HG03432 (cell line): ENCODE measurements at regions not wholly inside any gene's neighbourhood (a gene's known extent, or its start where the extent isn't known, plus 50 kb on each side); places are given as distances from the start of the nearest gene placed in this dataset.

Experiments
- ATAC-seq: cut with Tn5 transposase; IDR thresholded peaks from one replicate; pipeline ENCODE4 v1.9.1; 2021; ENCODE audit warnings: mild to moderate bottlenecking, moderate library complexity; ENCODE audit not compliant: unreplicated experiment

DNA sequence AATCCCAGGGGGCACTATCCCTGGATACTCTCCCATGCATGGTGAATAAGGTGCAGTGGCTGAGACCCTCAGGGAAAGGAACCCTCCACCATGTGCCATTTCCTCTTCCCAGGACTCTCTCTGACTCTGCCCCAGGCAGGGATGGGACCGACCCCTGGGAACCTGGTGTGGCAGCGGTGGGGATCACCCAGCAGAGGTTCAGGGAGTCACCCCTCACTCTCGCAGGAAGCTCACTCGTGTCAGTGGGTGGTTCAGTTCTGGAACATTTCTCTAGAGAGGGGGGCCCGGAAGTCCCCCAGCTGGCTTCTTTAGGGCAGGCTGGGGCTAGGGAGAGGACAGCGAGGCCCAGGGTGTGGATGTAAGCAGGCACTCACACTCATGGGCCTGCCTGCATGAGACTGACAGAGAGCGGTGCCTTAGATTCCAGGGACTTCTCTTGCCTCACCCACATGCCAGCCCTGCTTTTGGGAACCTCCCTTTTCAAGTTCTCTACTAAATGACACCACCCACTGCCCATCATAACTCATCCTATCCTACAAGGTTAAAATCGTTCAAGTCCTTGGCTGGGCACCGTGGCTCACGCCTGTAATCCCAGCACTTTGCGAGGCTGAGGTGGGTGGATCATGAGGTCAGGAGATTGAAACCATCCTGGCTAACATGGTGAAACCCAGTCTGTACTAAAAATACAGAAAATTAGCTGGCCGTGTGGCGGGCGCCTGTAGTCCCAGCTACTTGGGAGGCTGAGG is 109.7 kb upstream of the SDK2 start:
- no peak for ATAC-seq

GRCh38 chr17:73754886-73755400 is 110.7 kb upstream of the SDK2 start:
- no peak for ATAC-seq

- no peak for ATAC-seq
Observed at GRCh38 chr17:73757420-73757819, 113.2 kb upstream of the SDK2 start.

DNA sequence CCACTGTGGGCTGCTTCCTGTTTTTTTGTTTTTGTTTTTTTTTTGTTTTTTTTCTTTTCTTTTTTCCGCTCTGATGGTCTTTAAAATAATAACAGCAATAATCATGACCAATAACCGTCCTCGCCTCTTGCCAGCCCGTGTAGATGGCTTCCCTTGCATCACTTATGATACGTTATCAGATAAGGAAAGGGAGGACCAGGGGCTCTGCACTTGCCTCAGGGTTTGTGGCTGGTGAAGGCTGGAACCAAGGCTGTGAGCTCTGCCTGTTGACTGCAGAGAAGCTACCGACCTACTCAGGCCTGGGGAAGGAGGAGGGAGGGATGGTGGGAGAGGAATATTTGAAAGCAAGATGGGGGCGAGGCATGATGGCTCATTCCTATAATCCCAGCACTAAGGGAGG is 114.0 kb upstream of the SDK2 start:
- ATAC-seq = no peak

GRCh38 chr17:73759324-73759723 is 115.1 kb upstream of the SDK2 start:
- no peak for ATAC-seq

- ATAC-seq = no peak
Observed at GRCh38 chr17:73759734-73760438, 115.6 kb upstream of the SDK2 start.

- ATAC-seq = no peak
Observed at GRCh38 chr17:73760439-73760758, 116.2 kb upstream of the SDK2 start.

- ATAC-seq = no peak
Observed at GRCh38 chr17:73765824-73766563, 121.7 kb upstream of the SDK2 start.

GRCh38 chr17:73767696-73768095 is 123.5 kb upstream of the SDK2 start:
- no peak for ATAC-seq

DNA sequence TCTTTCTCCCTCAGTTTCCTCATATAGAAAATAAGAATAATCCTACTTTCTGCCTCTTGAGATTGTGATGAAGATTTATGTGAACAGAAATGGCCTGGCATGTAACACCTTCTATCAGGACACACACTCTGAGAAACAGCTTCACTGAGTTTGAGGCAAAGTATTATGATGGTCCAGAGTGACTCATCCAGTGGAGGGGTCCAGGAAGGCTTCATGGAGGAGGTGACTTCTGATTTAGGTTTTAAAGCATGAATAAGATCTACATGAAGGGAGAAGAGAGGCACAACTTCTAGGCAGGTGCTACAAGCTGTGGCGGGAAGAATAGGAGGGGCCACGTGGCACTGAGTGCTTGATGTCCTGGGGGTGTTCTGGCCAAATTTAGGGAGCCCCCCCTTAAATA is 124.4 kb upstream of the SDK2 start:
- no peak for ATAC-seq

DNA sequence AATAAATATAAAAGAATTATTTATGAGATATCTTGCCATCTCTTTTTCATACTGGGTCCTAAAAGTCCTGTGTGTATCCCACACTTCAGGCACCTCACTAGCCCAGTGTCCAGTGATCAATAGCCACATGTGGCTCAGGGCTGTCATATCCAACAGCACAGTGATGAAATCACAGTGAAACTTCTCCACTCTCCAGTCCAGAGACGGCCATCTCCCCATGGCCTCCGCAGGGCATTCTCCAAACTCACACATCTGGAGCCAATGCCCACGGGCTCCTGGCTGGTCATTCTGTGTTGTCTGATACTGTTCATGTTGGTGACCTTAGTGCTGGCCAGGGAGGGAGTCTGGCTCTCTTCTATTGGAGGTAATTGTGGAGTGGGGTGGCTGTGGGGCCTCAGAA is 125.2 kb upstream of the SDK2 start:
- no peak for ATAC-seq

DNA sequence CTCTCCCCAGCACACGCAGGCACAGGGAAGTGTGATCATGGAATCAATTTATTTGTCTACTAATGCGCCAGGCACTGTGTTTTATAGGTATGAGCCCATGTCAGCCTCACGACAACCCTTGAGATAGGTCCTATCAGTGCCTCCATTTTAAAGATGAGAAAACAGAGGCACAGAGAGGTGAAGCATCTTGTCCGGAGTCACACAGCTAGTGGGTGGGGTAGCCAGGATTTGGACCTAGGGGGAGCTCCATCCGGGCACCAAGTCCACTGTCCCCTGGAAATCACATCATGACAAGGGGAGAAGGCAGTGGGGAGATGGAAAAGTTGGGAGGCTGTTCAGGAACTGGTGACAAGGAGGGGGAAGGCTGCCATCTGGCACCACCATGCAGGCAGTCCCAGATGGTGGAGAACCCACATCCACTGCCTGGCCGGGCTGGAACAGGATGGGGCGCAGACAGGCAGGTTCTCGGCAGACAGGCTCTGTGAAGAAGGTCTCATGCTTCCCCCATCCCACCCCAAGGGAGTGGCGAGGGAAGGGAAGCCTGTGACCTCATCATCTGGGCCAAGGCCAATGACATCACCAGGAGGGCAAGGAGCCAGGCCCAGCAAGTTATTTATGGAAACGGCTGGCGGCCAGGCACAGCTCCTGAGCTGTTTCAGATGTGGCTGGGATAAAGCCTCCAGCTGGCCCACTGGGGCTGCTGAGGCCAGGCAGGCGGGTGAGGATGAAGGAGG is 126.0 kb upstream of the SDK2 start:
- ATAC-seq = no peak

DNA sequence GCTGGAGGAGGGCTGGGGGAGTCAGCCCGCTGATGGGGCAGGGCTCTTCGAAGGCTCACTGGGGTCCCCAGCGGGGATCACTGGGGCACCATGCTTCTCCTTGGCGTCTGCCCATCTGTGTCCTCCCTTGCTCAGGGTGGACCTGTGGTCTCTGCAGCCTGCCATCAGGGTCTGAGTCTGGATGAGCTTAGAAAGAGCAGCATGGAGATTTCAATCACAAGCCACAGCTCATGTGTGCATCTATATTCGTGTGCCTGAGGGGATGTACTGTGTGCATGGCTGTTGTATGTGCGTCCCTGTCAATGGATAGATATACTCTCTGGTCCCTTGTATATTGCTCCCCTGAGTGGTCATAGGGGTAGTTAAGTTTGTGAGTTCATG is 126.6 kb upstream of the SDK2 start:
- ATAC-seq = no peak

DNA sequence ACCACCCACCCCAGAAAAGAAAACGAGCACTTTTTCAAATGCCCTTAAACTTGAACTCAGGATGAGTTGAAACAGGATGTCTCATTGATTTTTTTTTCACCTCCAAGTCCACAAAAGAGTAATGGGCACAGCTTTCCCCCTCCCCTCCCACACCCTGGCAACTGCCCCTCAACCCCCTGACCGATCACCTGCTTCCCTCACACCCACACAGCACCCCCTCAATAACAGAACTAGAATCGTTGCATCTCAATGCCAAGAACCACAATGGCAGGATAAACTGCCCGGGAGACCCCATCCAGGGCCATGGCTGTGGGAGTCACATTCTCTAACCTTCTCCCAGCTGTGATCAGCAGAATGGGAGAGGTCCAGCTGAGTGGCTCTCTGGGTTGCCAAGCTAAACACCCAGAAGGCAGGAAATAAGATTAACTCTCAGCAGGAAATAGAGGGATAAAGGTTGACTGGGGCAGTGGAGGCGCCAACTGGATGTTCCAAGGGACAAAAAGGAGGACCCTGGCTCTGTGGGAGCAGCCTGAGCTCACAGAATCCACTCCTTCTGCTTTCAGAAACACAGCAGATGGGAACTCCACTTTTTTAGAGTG is 128.0 kb upstream of the SDK2 start:
- ATAC-seq = no peak

DNA sequence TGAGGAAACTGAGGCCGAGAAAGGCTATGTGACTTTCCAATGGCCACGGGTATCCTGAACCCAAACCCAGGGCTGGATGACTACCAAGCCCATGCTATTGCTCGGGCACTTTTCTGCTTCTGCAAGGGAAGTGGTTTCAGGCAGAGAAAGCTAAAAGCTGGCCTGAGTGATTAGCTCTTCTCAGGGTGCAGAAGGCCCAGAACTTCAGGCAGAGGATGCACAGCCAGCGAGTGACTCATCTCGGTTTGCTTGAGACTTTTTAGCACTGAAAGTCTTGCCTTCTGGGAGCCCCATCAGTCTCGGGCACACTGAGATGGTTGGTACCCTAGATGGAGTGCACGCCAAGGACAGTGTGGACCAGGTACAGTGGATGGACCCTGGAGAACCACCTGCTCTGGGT is 129.5 kb upstream of the SDK2 start:
- no peak for ATAC-seq

- ATAC-seq = no peak
Observed at GRCh38 chr17:73774852-73775251, 130.6 kb upstream of the SDK2 start.

DNA sequence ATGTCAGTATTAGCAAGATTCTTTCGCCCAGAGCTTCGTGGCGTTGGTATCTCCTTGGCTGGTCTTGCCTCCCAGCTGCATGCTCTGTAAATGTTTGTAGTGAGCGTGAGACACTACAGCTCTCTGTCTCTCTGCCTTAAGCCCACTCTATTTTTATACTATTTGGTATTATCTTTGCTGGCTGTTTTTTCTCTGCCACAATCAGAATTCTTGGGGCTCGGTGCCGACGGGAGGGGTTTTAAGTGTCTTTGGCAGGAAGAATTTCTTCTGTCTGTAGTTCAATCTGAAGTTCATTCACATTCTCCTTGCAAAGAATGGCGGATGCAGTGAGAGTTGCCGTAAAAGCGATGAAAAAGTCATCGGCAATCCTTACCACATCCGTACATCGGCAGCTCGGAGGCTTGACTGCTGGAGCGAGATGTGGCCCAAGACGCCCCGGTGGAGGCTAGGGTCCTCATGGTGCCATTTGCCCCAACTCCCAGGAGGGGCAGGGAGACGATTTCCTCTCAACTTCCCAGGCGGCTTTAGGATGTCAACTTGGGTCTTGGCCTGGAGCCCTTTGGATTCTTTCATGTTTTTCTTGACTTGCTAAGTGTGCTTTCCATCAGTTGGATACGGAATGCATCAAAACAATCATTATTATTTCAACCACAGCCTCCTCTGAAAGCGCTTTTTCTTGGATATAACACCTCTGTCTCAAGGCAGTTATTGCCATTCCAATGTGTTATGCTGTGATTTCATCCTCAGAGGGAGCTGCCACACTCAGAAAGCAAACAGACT is 132.3 kb upstream of the SDK2 start:
- ATAC-seq = no peak

GRCh38 chr17:73777131-73777449 is 132.8 kb upstream of the SDK2 start:
- ATAC-seq = no peak

DNA sequence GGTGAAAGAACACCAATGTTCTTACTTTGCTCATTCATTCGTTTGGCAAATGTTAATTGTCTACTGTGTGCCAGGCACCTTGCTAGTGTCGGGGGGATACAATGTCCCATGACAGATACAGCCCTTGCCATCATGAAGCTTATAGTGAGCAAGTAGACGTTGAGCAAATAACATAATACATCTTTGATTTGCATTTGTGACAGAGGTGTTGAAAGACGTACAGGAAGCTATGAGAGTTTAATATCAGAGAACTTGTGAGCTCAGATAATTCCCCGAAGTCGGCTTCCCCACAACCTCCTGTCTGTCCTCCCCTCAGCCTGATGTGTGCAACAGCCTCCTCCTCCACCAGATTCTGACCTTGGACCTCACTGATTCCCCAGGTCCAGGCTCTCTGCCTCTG is 138.0 kb upstream of the SDK2 start:
- no peak for ATAC-seq

GRCh38 chr17:73782641-73783381 is 138.6 kb upstream of the SDK2 start:
- ATAC-seq = no peak
